ENCODE measurements at regions not wholly inside any gene's neighbourhood (a gene's known extent, or its start where the extent isn't known, plus 50 kb on each side); places are given as distances from the start of the nearest gene placed in this dataset.

- H3K9me1 ChIP-seq (ENCODE audit: insufficient read depth, low read length), result peaks cover 6% of the 10 kb centered on the region; the same call in 1 of the 2 replicates
- no peaks in the 10 kb centered on the region; the same call in 1 of the 2 replicates for H3K9me3 ChIP-seq (ENCODE audit: control insufficient read depth, insufficient read depth, low read length)
- ChIA-PET CTCF (no interaction called here), POLR2A (ENCODE audit: unreplicated experiment) (no interaction called here)
- H4K5ac ChIP-seq (ENCODE audit: low read depth, low read length), result no peak overlapping the region
- no peak overlapping the region for H3K56ac ChIP-seq (ENCODE audit: extremely low read depth, insufficient read depth, low read length)
- H2BK120ac ChIP-seq (ENCODE audit: low read depth, low read length), result no peak overlapping the region
- no peak overlapping the region for H2AFZ ChIP-seq (replicated peaks; ENCODE audit: low read length, poor library complexity)
- no peak overlapping the region for H3K23ac ChIP-seq (ENCODE audit: low read depth, low read length)
- no peak overlapping the region for H2BK15ac ChIP-seq (ENCODE audit: low read depth, low read length)
- no peaks in the 10 kb centered on the region for H3K36me3 ChIP-seq (ENCODE audit: control insufficient read depth, insufficient read depth, low read length)
- H4K91ac ChIP-seq (ENCODE audit: insufficient read depth, low read depth, low read length), result no peak overlapping the region
- H3K4ac ChIP-seq (ENCODE audit: low read depth, low read length), result no peak overlapping the region
- peaks cover 6% of the 10 kb centered on the region for H3K4me1 ChIP-seq (ENCODE audit: control insufficient read depth, insufficient read depth, low read length)
- no peak overlapping the region for H2BK5ac ChIP-seq (ENCODE audit: low read depth, low read length, poor library complexity, severe bottlenecking)
- no peak overlapping the region for H2AK5ac ChIP-seq (ENCODE audit: low read depth, low read length)
- H4K20me1 ChIP-seq (ENCODE audit: insufficient read depth, low read length), result no peaks in the 10 kb centered on the region
- intact Hi-C loops (cut with micrococcal nuclease) (no loop called here), dilution Hi-C loops (cut with HindIII; ENCODE audit: low sequenced_read_pairs, unreplicated experiment) (no loop called here), in situ Hi-C loops (cut with MboI; ENCODE audit: low sequenced_read_pairs) (no loop called here)
- H3K4me3 ChIP-seq (ENCODE audit: insufficient read depth, low read depth, low read length), result no peak overlapping the region
- no peak for TF ChIP-seq MAFK (IDR thresholded peaks at IDR 0.05; ENCODE audit: low read depth, low read length)
- no peak overlapping the region for H4K8ac ChIP-seq (ENCODE audit: low read depth in 2 of 2, low read length in 2 of 2)
- H3K79me1 ChIP-seq (ENCODE audit: low read depth in 1 of 2, low read length in 2 of 2), result no peaks in the 10 kb centered on the region
- no peak overlapping the region for H3K9ac ChIP-seq (ENCODE audit: low read depth, low read length)
- no peak overlapping the region for H2BK20ac ChIP-seq (ENCODE audit: low read depth, low read length)
- H3K27ac ChIP-seq (ENCODE audit: insufficient read depth, low read length), result no peak overlapping the region
- no peak overlapping the region for H2AK9ac ChIP-seq (replicated peaks; ENCODE audit: low read depth, low read length, poor library complexity)
- DNase-seq (no peak), ATAC-seq (ENCODE audit: low read depth) (no peak)
- no TSS peak for BruUV-seq (replicated peaks)
- WGBS, 2 experiments (ENCODE audit: extremely low coverage in 2 of 2, insufficient read length in 1 of 2), result 100% methylated on average over 1 of the region's 4 CpGs; no CpG with 5 or more reads in 1 of the 2 experiments
- H3K14ac ChIP-seq (replicated peaks; ENCODE audit: low read depth, low read length), result no peak overlapping the region
- H3K4me2 ChIP-seq (ENCODE audit: low read depth, low read length), result no peak overlapping the region
- H3K18ac ChIP-seq (ENCODE audit: low read depth, low read length), result no peak overlapping the region
- H3K27me3 ChIP-seq (ENCODE audit: control insufficient read depth, insufficient read depth, low read length), result peaks cover 29% of the 10 kb centered on the region
These were observed 53.1 kb upstream of the ELF5 start for GRCh38 chr11:34566736-34567135.

Measured in IMR-90 (cell line).